Stimulated activated CD8-positive, alpha-beta memory T cell treated with anti-CD3 and anti-CD28 coated beads, Interleukin-12 subunit alpha, Interleukin-12 subunit beta, amount 100 ng/mL, for 24 hours (primary cell): ENCODE measurements at regions not wholly inside any gene's neighbourhood (a gene's known extent, or its start where the extent isn't known, plus 50 kb on each side); places are given as distances from the start of the nearest gene placed in this dataset.

ENCODE experiments used
- DNase-seq: peaks from one replicate; pipeline ENCODE4 v3.0.0-alpha.2; 2020; ENCODE audit errors: extremely low read depth

- DNase-seq, result no peak
Measured at GRCh38 chr2:145344076-145344724, 824.3 kb upstream of the ZEB2 start.

- no peak for DNase-seq
Measured at GRCh38 chr2:145343287-145343686, 823.4 kb upstream of the ZEB2 start.

- no peak for DNase-seq
Measured at GRCh38 chr2:145341536-145341935, 821.6 kb upstream of the ZEB2 start.

GRCh38 chr2:145339646-145340045 lies 819.7 kb upstream of the ZEB2 start:
- no peak for DNase-seq

- no peak for DNase-seq
Measured at GRCh38 chr2:145332210-145332898, 812.4 kb upstream of the ZEB2 start.

- DNase-seq, result no peak
Measured at GRCh38 chr2:145329971-145330370, 810.1 kb upstream of the ZEB2 start.

- no peak for DNase-seq
Measured at GRCh38 chr2:145325485-145325884, 805.6 kb upstream of the ZEB2 start.

- no peak for DNase-seq
Measured at GRCh38 chr2:145324748-145325147, 804.8 kb upstream of the ZEB2 start.

GRCh38 chr2:145323512-145323911 lies 803.6 kb upstream of the ZEB2 start:
- no peak for DNase-seq

- no peak for DNase-seq
Measured at GRCh38 chr2:145321344-145321743, 801.4 kb upstream of the ZEB2 start.

- no peak for DNase-seq
Measured at GRCh38 chr2:145316496-145316895, 796.6 kb upstream of the ZEB2 start.

GRCh38 chr2:145315053-145315452 lies 795.1 kb upstream of the ZEB2 start:
- no peak for DNase-seq

GRCh38 chr2:145314119-145314633 lies 794.3 kb upstream of the ZEB2 start:
- no peak for DNase-seq

GRCh38 chr2:145305889-145306288 lies 786.0 kb upstream of the ZEB2 start:
- DNase-seq, result no peak

- DNase-seq, result no peak
Measured at GRCh38 chr2:145304501-145304900, 784.6 kb upstream of the ZEB2 start.

- no peak for DNase-seq
Measured at GRCh38 chr2:145303536-145303935, 783.6 kb upstream of the ZEB2 start.

GRCh38 chr2:145302886-145303285 lies 783.0 kb upstream of the ZEB2 start:
- DNase-seq, result no peak

GRCh38 chr2:145302451-145302850 lies 782.5 kb upstream of the ZEB2 start:
- DNase-seq, result no peak

- DNase-seq, result no peak
Measured at GRCh38 chr2:145299368-145299767, 779.4 kb upstream of the ZEB2 start.

- DNase-seq, result no peak
Measured at GRCh38 chr2:145292166-145292565, 772.2 kb upstream of the ZEB2 start.

GRCh38 chr2:145290986-145291385 lies 771.1 kb upstream of the ZEB2 start:
- no peak for DNase-seq

GRCh38 chr2:145289946-145290345 lies 770.0 kb upstream of the ZEB2 start:
- DNase-seq, result no peak
